ENCODE measurements at regions not wholly inside any gene's neighbourhood (a gene's known extent, or its start where the extent isn't known, plus 50 kb on each side); places are given as distances from the start of the nearest gene placed in this dataset.
"Not testable (repeated sequence)": the region's sequence is repeated elsewhere in the genome, so short reads cannot be mapped to it uniquely, and the experiment has no call there.

- no peak for DNase-seq
Measured at GRCh38 chr1:96376846-96377245, 344.7 kb upstream of the PTBP2 start.

- no peak for DNase-seq
Measured at GRCh38 chr1:96384611-96385010, 337.0 kb upstream of the PTBP2 start.

GRCh38 chr1:96387785-96388184 is 333.8 kb upstream of the PTBP2 start:
- no peak for DNase-seq

GRCh38 chr1:96388421-96389310 is 332.9 kb upstream of the PTBP2 start:
- no peak for DNase-seq

GRCh38 chr1:96400089-96400488 is 321.5 kb upstream of the PTBP2 start:
- DNase-seq = no peak

- DNase-seq = no peak
Measured at GRCh38 chr1:96409087-96409486, 312.5 kb upstream of the PTBP2 start.

- DNase-seq = no peak
Measured at GRCh38 chr1:96409689-96410088, 311.9 kb upstream of the PTBP2 start.

- no peak for DNase-seq
Measured at GRCh38 chr1:96411006-96411405, 310.6 kb upstream of the PTBP2 start.

GRCh38 chr1:96414598-96414997 is 307.0 kb upstream of the PTBP2 start:
- no peak for DNase-seq

GRCh38 chr1:96416111-96416595 is 305.4 kb upstream of the PTBP2 start:
- DNase-seq = peak; percentile 79

- no peak for DNase-seq
Measured at GRCh38 chr1:96416701-96417444, 304.7 kb upstream of the PTBP2 start.

GRCh38 chr1:96418969-96419368 is 302.6 kb upstream of the PTBP2 start:
- no peak for DNase-seq

GRCh38 chr1:96424877-96425276 is 296.7 kb upstream of the PTBP2 start:
- no peak for DNase-seq

- no peak for DNase-seq
Measured at GRCh38 chr1:96425382-96426129, 296.0 kb upstream of the PTBP2 start.

GRCh38 chr1:96427616-96428015 is 294.0 kb upstream of the PTBP2 start:
- DNase-seq = no peak

GRCh38 chr1:96445302-96445701 is 276.3 kb upstream of the PTBP2 start:
- no peak for DNase-seq

- peak; percentile 50 for DNase-seq
Measured at GRCh38 chr1:96464066-96464465, 257.5 kb upstream of the PTBP2 start.

GRCh38 chr1:96464522-96464921 is 257.1 kb upstream of the PTBP2 start:
- no peak for DNase-seq

GRCh38 chr1:96464991-96465390 is 256.6 kb upstream of the PTBP2 start:
- DNase-seq = no peak

GRCh38 chr1:96465441-96465840 is 256.1 kb upstream of the PTBP2 start:
- DNase-seq = peak; percentile 34

- DNase-seq = no peak
Measured at GRCh38 chr1:96466842-96467241, 254.7 kb upstream of the PTBP2 start.

- DNase-seq = not testable (repeated sequence)
Measured at GRCh38 chr1:96469726-96470125, 251.9 kb upstream of the PTBP2 start.

GRCh38 chr1:96472471-96472870 is 249.1 kb upstream of the PTBP2 start:
- DNase-seq = no peak
